SH-SY5Y (cell line): ENCODE measurements at regions not wholly inside any gene's neighbourhood (a gene's known extent, or its start where the extent isn't known, plus 50 kb on each side); places are given as distances from the start of the nearest gene placed in this dataset.

Experiments used
- GATA2 ChIP-seq: IDR thresholded peaks from 2 replicates; pipeline ENCODE4 v1.6.1; 2011; ENCODE audit warnings: mild to moderate bottlenecking, low read depth, low read length
- GATA3 ChIP-seq: IDR thresholded peaks from 2 replicates; pipeline ENCODE4 v1.6.1; 2011; ENCODE audit warnings: low read depth, mild to moderate bottlenecking, low read length, moderate library complexity

- TF ChIP-seq GATA3, result no peak
- no peak for TF ChIP-seq GATA2
Observed at GRCh38 chr1:219330669-219331068, 157.0 kb downstream of the LYPLAL1 start.
